Lower leg skin (tissue), 3 donors: ENCODE measurements at regions not wholly inside any gene's neighbourhood (a gene's known extent, or its start where the extent isn't known, plus 50 kb on each side); places are given as distances from the start of the nearest gene placed in this dataset.

Experiments
- POLR2A ChIP-seq, 2 donors: fragments of 450-650 bp; IDR thresholded peaks; one replicate each; pipeline ENCODE4 v1.6.1; 2016 to 2017; ENCODE audit warnings: antibody characterized with exemption in 2 of 2, mild to moderate bottlenecking in 1 of 2, moderate library complexity in 1 of 2
- TF ChIP-seq, protein P1 (sequence below), 3 donors: fragments of 450-650 bp; IDR thresholded peaks; one replicate each; pipeline ENCODE4 v1.5.1; 2016; ENCODE audit warnings: antibody characterized with exemption in 3 of 3, mild to moderate bottlenecking in 3 of 3, moderate library complexity in 2 of 3

DNA sequence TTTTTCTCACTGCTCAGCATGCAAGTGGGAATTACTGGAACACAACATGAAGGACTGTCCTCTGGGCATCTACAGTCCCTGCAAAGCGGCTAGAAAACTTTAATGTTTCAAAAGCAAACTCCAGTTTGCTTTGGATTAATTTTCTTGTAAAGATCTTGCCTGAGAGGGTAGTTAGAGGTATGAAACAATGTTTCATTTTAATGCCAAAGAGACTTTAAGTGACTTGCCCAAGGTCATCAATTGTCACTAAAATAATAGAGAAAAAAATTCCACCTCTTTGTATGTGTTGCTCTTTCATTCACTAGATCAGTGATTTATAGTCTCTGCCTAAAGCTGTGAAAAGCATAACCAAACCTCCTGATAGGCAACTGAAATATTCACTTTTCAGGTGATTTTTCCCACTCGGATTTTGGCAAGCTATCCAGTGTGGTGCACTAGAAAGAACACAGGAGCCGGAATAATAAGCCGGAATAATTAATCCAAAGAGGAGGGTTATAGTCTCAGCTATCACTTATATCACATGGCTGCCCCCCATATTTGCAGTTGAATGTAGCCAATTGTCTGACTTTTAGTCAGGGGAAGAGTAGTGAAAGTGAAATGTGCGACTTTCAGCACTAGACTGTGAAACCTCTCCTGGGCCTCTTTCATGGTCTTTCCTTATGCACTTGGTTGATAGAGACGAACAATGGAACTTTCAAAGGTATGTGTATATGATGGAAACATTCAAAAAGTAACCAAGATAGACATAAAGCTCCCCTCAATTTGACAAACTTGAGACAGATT lies 107.7 kb downstream of the SLC6A15 start:
- TF ChIP-seq, protein P1, sequence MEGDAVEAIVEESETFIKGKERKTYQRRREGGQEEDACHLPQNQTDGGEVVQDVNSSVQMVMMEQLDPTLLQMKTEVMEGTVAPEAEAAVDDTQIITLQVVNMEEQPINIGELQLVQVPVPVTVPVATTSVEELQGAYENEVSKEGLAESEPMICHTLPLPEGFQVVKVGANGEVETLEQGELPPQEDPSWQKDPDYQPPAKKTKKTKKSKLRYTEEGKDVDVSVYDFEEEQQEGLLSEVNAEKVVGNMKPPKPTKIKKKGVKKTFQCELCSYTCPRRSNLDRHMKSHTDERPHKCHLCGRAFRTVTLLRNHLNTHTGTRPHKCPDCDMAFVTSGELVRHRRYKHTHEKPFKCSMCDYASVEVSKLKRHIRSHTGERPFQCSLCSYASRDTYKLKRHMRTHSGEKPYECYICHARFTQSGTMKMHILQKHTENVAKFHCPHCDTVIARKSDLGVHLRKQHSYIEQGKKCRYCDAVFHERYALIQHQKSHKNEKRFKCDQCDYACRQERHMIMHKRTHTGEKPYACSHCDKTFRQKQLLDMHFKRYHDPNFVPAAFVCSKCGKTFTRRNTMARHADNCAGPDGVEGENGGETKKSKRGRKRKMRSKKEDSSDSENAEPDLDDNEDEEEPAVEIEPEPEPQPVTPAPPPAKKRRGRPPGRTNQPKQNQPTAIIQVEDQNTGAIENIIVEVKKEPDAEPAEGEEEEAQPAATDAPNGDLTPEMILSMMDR (IDR thresholded peaks at IDR 0.05) = no peak
- TF ChIP-seq POLR2A (IDR thresholded peaks at IDR 0.05) = no peak
